ENCODE measurements at regions not wholly inside any gene's neighbourhood (a gene's known extent, or its start where the extent isn't known, plus 50 kb on each side); places are given as distances from the start of the nearest gene placed in this dataset.

DNA sequence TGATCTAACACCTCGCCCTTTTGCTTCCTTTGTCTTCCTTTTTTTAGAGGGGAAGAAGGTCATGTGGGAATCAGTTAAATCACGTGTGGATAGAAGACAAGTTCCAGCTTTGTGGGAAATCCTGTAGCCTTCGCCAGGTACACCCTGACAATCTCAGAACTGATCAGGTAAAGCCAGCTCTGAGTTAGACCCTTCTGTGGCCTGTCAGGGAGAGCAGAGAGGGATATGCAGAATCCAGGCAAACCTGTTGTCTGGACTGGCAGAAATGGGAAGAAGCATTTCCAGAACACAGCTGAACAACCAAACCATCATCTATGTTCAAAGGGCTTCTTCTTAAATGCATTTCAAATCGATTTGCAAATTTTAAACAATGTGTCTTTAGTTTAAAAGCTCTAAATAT, 247.4 kb upstream of the FN1 start:
- TF ChIP-seq, protein P1, sequence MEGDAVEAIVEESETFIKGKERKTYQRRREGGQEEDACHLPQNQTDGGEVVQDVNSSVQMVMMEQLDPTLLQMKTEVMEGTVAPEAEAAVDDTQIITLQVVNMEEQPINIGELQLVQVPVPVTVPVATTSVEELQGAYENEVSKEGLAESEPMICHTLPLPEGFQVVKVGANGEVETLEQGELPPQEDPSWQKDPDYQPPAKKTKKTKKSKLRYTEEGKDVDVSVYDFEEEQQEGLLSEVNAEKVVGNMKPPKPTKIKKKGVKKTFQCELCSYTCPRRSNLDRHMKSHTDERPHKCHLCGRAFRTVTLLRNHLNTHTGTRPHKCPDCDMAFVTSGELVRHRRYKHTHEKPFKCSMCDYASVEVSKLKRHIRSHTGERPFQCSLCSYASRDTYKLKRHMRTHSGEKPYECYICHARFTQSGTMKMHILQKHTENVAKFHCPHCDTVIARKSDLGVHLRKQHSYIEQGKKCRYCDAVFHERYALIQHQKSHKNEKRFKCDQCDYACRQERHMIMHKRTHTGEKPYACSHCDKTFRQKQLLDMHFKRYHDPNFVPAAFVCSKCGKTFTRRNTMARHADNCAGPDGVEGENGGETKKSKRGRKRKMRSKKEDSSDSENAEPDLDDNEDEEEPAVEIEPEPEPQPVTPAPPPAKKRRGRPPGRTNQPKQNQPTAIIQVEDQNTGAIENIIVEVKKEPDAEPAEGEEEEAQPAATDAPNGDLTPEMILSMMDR (IDR thresholded peaks at IDR 0.05) = no peak
- no peak for TF ChIP-seq TCF7L2 (IDR thresholded peaks at IDR 0.05; ENCODE audit: low read depth, low read length)
- TF ChIP-seq, protein P2, sequence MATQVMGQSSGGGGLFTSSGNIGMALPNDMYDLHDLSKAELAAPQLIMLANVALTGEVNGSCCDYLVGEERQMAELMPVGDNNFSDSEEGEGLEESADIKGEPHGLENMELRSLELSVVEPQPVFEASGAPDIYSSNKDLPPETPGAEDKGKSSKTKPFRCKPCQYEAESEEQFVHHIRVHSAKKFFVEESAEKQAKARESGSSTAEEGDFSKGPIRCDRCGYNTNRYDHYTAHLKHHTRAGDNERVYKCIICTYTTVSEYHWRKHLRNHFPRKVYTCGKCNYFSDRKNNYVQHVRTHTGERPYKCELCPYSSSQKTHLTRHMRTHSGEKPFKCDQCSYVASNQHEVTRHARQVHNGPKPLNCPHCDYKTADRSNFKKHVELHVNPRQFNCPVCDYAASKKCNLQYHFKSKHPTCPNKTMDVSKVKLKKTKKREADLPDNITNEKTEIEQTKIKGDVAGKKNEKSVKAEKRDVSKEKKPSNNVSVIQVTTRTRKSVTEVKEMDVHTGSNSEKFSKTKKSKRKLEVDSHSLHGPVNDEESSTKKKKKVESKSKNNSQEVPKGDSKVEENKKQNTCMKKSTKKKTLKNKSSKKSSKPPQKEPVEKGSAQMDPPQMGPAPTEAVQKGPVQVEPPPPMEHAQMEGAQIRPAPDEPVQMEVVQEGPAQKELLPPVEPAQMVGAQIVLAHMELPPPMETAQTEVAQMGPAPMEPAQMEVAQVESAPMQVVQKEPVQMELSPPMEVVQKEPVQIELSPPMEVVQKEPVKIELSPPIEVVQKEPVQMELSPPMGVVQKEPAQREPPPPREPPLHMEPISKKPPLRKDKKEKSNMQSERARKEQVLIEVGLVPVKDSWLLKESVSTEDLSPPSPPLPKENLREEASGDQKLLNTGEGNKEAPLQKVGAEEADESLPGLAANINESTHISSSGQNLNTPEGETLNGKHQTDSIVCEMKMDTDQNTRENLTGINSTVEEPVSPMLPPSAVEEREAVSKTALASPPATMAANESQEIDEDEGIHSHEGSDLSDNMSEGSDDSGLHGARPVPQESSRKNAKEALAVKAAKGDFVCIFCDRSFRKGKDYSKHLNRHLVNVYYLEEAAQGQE (IDR thresholded peaks at IDR 0.05; ENCODE audit: insufficient read depth in 1 of 2, low read depth in 2 of 2, low read length in 1 of 2) = no peak
- no peak for TF ChIP-seq SIN3A (IDR thresholded peaks at IDR 0.05; ENCODE audit: borderline replicate concordance, insufficient read depth, low read depth, low read length)
- TF ChIP-seq POLR2AphosphoS5 (IDR thresholded peaks at IDR 0.05; ENCODE audit: low read depth, low read length) = no peak
